Right lung (tissue), 2 donors: ENCODE measurements at regions not wholly inside any gene's neighbourhood (a gene's known extent, or its start where the extent isn't known, plus 50 kb on each side); places are given as distances from the start of the nearest gene placed in this dataset.

Source experiments
- DNase-seq, 2 donors: peaks; one replicate each; pipeline ENCODE4 v3.0.0-alpha.2; 2013

GRCh38 chr13:74413482-74413881, 279.3 kb upstream of the KLF12 start:
- no peak for DNase-seq

GRCh38 chr13:74409551-74409950, 275.3 kb upstream of the KLF12 start:
- DNase-seq: no peak

DNA sequence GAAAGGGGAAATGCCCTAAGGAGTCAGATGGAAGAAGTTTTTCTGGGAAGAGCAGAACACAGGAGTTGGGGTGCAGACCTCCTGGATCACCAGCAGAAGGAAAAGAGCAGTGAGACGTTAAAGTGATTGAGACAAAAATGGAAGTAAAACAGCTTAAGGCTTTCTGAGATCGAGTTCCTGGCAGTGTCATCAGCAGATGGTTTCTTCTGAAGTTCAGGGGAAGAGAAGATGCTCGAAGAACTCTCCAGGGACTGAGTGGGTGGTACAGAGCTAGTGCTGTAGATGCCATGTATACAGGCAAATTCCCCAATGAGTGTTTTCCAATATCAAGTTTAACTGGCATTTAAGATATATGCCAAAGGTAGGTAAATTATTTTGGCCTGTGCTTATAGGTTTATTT, 272.2 kb upstream of the KLF12 start:
- DNase-seq: no peak

DNA sequence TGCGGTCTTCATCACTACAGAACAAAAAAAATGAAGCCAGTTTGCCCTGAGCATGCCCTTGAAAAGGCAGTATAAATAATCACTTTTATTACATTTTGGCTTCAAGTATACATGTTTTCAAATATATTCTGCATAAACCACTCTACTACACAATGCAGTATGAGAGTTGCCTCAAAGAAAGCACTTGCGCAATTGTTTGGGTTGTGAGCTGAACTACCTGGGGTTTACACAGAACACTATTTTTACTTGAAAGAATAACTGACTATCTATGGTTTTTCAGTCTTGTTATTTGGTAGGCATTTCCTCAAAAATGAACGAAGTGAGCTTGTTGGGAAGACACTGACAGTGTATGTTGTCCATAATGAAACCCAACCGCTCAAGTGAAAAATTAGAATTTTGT, 264.4 kb upstream of the KLF12 start:
- DNase-seq: no peak

DNA sequence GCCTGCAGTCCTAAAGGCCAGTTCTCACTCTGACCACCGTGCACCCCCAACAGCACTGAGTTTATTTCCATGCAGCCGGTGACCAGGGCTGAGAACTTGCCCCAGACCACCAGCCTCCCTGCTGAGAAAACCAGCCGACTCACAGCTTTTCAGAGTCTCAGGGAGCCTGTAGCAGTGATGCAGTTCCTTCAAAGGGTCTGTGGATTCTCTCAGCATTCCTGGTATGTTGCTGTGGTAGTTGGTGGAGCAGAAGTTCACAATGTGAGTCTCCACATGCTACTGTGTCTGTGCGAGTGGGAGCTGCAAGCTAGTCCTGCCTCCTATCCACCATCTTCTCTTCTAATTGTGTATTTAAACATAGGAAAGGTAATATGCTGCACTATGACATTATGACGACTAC, 254.9 kb upstream of the KLF12 start:
- DNase-seq: no peak

DNA sequence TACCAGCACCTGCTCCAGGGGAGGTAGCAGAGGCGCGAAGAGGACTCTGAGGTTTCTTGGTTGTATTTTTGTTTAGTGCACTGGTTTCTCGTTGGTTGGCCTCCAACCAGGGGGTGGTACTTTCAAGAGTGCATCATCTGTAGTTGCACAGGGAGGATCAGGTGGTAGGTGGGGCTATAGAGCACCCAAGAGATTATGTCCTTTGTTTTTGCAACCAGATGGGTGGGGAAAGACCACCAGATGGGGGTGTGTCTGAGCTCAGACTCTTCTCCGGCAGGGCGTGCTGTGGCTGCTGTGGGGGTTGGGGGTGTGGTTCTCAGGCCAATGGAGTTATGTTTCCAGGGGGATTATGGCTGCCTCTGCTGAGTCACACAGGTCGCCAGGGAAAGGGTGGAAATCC, 254.4 kb upstream of the KLF12 start:
- DNase-seq: no peak

- no peak for DNase-seq
These were observed 238.3 kb upstream of the KLF12 start for GRCh38 chr13:74372511-74372910.

GRCh38 chr13:74367193-74367592, 233.0 kb upstream of the KLF12 start:
- no peak for DNase-seq

DNA sequence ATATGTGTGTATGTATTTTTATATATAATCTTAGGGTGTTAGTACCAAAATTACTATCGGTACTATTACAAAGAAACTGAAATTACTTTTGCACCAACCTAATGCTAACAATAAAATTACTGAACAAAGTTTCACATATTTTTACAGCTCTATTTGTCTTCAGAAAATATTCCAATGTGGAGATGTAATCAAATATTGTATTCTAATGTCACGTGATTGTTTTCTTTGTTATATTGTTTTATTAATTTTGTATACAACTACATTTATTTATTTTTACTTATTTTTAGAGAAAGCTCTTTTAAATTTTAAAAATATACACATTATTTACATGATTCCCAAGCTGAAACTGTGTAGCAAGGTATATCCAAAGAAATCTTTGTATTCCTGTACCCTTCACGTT, 227.1 kb upstream of the KLF12 start:
- no peak for DNase-seq

DNA sequence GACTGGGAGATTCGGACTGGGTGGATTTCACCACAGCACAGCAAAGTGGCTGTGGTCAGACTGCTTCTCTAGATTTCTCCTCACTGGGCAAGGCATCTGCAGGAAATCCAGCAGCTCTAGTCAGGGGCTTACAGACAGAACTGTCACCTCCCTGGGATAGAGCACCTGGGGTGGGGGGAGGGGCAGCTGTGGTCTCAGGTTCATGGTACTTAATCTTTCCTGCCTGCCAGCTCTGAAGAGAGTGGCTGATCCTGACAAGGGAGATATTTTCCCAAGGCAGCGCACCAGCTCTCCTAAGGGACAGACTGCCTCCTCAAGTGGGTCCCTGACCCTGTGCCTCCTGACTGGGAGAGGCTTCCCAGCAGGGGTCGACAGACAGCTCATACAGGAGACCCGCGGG, 212.8 kb upstream of the KLF12 start:
- DNase-seq: no peak

DNA sequence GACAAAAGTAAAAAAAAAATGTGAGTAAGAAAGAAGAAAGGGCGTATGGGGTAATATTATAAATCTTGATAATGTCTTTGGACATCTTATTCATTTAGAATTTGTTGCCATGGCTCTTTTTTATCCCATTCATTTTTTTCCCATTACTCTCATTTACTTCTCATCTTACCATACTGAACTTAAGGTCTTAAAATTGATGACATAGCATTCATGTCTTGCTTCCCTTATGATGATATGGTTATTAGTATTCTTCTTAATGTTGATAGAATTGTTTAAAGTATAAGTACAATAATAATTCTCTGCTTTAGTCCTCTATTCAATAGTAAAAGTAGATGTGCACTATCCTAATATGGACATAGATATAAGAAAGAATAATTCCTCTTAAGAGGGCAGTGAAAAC, 204.1 kb upstream of the KLF12 start:
- no peak for DNase-seq

DNA sequence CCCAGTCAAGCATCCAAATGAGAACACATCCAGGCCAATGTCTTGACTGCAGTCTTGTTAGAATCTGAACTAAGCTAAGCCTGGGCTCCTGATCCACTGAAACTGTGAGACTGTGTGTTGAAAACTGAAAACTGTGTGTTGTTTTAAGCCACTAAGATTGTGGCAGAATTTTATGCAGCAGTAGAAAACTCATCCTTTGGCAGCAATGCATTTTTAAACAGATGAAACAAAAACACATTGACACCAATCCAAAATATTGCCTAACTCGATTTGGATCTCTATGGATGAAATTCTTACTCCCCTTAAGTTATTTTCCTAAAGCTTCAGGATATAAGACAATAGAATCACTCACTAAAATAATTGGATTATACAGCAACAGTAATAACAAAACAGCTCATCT, 202.3 kb upstream of the KLF12 start:
- no peak for DNase-seq

DNA sequence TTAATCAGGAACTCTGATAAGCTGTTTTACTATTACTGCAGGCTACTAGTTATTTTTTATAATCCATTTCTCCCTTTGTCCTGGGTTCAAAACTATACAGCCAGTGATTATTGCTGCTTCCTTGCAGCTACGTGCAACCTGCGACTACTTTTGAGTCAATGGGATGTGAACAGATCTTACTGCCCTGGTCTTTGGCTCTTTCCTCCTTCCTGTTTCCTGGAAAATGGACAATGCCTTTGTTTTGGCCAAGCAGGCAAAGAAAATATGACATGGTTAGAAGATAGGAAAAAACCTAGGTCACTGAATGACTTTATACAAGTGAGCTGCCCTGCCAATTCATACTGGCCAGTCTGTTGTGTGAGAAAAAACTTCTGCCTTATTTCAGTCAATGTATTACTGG, 201.2 kb upstream of the KLF12 start:
- DNase-seq: no peak

GRCh38 chr13:74329962-74330361, 195.8 kb upstream of the KLF12 start:
- no peak for DNase-seq

- DNase-seq: peak; percentile 51 to 55
These were observed 190.9 kb upstream of the KLF12 start for GRCh38 chr13:74325106-74325505.

DNA sequence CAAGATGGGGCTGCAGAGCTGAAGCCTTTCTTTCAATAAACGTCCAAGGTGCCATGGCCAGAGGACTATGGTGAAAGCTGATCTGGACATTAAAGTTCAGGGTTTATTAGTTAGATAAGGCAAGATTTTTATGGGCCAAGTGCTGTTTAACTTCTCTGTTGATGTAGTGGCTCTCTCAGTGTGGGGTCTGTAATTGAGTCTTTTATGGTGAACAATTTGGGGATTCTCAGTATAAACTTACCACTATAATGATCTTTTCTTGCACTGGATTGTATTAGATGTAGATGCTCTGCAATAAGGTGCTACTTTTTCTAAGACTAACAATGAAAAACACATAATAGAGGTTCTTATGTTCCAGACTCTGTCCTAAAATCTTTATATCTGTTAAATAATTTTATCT, 190.1 kb upstream of the KLF12 start:
- DNase-seq: no peak

- DNase-seq: no peak
These were observed 188.4 kb upstream of the KLF12 start for GRCh38 chr13:74322562-74322961.

GRCh38 chr13:74320282-74320681, 186.1 kb upstream of the KLF12 start:
- DNase-seq: no peak

DNA sequence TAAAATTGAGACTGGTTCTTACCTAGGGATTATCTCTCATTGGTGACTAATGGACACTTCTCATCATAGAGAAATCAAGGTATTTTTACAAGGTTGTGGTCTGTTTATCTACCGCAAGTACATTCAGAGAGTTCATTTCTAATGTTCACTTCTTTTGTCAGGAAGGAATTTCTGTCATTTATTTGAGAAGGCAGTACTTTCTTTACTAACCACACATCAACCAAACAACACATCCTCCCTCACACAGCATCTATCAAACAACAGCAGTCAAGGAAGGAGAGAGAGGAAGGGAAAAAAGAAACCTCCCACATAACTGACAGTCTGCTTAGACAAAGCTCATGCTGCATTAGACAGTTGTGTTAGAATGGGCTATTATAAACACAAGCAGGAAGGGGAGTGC, 182.3 kb upstream of the KLF12 start:
- no peak for DNase-seq

- DNase-seq: no peak
These were observed 172.3 kb upstream of the KLF12 start for GRCh38 chr13:74306496-74306895.

DNA sequence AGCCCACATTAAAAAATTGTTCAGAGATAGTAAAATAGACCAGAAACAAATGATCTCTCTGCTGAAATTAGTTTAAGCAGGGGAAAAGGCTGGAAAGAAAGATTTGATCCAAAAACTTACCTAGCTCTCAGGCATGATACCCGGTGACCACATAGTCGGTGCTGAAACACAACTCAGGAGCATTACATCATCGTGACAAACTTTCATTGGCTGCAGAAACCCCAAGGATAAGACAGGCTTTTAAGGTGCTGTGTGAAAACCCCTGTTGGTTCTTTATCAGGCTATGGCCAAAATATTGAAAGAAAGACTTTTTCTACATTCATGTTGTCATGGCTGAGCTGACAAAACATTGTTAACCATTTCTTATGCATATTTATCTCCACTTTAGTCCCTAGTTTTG, 171.7 kb upstream of the KLF12 start:
- no peak for DNase-seq

GRCh38 chr13:74301258-74301935, 167.2 kb upstream of the KLF12 start:
- no peak for DNase-seq

GRCh38 chr13:74300162-74300561, 166.0 kb upstream of the KLF12 start:
- no peak for DNase-seq

DNA sequence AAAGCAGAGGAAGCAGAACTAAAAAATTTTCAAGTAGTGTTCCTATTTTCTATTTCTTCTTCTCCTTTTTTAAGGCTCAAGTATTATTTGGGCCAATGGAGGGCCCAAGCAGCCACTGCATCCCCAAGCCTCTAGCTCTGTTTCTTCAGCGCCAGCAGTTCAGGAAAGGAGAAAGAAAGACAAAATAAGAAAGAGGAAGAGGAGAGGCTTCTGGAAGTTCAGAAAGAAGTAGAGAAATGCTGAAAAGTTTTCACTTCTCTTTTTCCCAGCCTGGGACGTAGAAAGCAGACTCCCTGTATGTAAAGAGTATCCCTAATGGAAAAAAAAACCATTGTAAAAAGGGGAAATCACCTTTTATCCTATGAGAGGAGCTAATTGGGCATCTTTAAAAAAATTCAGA, 165.5 kb upstream of the KLF12 start:
- no peak for DNase-seq

GRCh38 chr13:74298923-74299322, 164.7 kb upstream of the KLF12 start:
- no peak for DNase-seq
